CD4-positive, alpha-beta T cell treated with Interleukin-4 for 1 hour (primary cell): ENCODE measurements at regions not wholly inside any gene's neighbourhood (a gene's known extent, or its start where the extent isn't known, plus 50 kb on each side); places are given as distances from the start of the nearest gene placed in this dataset.
A peak's percentile ranks its signal among the peaks of the same experiment; 100 is the strongest.

Experiments
- DNase-seq, 2 donors: peaks; one replicate each; pipeline ENCODE4 v3.0.0-alpha.2; 2020 to 2022

DNA sequence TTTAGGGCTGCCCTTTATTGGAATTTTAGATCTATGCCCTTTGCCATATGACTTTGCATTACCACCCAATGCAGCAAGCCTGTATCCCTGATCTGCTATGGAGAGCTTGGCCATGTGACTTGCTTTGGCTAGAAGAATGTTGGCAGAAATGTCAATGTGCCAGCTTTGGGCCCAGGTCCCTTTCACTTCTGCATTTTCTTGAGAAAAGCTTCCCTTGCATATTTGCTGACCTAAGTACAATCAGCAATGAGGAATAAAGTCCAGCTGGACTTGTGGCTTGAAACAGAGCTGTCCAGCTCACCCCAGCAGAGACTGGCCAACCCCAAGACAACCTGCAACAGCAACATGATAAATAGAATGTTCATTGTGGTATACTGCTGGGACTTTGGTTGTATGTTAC is 135.9 kb downstream of the PAH start:
- no peak for DNase-seq

DNA sequence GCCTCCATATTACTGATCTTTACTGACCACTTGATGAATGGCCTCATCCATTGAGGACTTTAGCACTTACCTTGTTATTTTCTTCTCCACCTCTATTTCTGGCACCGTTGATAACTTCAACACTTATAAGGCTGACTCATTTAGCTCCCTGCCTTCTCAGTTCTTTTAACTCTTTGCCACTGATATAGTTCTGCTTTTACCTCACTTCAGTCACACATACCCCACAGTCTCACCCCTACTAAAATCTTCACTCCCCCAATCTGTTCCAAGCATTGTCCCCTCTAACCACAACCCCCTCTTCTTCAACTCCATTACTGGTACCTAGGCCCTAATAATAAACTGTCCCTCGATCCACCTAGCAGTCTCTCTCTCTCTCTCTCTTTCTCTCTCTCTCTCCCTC is 141.0 kb downstream of the PAH start:
- DNase-seq, result no peak

DNA sequence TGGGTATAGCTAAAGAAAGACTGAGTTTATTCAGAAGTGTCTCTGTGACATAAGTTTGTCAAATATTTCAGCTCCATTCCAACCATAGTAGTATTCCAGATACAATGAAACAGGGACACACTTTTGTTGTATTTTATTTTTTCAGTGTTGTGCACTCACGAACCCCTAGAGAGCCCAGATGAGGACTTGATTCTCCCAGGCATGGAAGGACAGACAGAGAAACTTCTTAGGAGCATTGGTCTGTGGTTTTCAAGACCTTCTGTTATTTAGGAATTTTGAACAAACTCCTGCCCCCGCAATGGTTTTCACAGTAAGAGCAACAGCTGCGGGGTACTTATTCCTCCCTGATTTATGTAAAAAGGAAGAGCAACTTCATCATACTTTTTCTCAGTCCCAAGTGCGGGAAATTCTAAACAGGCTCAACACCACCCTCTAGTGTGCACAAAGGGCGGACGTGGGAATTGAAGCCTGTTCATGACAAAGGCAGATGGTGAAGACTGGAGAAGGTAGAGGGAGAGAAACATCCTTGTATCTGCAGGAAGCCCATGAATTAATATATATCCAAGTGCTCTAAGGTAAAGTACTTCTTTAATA is 147.6 kb downstream of the PAH start:
- peak; percentile 11 to 20 for DNase-seq

DNA sequence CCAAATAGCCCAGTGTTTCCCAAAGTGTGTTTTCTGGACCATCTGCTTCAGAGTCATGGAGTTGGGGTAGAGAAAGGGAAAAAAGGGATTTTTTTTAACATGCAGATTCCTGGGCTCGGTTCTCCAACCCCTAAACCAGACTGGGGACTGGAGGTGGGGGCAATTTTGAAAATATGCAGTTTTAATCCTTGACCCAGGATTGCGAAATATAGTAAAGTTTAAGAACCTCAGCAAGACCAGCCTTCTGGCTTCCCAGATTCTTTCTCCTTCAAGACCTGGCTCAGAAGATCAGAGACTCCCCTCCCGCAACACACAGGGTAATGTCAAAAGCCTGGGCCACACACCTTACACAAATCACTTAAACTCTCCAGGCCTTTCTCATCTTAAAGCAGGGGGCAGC is 150.1 kb downstream of the PAH start:
- no peak for DNase-seq

DNA sequence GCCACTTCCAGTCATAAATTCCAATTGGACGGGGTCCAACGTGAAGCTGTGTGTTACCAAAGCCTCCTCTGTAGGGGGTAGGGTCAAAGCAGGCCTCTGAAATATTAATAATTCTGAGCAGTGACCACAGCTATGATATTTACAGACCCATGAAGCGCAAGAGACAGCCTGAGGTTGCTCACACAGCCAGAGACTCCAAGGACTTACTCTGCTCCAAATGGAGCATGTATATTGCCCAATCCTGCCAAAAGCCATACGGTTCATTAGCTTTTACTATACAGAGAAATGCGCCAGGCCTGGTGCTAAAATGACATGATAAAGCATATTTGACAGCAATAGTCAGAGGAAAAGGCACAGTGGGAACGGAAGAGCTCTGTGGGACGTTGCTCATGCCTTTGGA is 151.3 kb downstream of the PAH start:
- DNase-seq, result no peak

DNA sequence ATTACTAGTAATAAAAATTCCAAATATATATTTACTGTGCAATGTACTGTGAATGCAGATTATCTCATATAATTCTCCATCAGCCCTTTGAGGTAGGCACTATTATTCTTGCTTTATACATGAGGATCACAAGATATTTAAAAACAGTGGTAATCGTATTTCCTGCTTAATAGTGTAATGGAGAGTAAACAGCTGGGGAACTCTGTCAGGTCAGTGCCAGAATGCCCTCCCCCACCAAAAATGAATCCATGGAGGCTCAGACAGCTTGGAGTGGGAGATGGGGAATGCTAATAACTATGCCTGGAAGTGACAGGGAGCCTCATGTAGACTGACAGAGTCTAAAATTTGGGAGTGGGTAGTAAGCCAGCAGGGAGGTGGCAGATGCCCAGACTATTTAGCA is 153.6 kb downstream of the PAH start:
- no peak for DNase-seq

GRCh38 chr12:102763061-102763460 is 154.0 kb downstream of the PAH start:
- DNase-seq, result no peak

DNA sequence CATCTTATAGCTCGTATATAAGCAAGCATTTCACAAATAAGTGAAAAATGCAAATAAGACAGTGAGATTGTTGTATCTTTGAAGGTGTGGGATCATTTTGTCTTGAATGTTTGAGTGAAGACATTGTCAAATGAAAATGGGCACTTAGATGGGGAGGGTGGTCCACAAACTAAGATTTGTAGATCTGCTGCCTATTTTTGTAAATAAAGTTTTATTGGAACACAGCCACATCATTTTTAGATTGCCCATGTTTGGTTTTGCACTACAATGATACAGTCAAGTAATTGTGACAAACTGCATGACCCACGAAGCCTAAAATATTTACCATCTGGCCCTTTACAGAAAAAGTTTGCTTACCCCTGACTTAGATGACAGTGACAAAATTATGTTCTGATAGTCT is 156.7 kb downstream of the PAH start:
- DNase-seq, result no peak

GRCh38 chr12:102759466-102759865 is 157.6 kb downstream of the PAH start:
- DNase-seq, result no peak

DNA sequence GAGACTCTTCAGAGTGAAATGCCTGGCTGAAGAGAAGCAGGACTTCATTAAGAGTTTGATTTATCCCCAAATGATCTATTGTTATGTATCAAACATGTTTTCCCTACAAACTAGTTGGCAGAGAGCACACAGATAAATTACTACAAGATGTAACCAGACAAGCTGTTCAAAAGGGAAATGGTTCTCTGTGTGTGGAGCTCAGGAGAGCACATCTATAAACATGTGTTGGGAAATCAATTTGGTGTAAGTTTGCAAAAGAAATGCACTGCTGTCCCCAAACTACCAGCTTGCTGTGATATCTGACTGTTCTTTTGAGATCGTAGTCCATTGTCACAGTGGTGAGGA is 159.2 kb downstream of the PAH start:
- no peak for DNase-seq

GRCh38 chr12:102757154-102757881 is 159.7 kb downstream of the PAH start:
- DNase-seq, result no peak

GRCh38 chr12:102756530-102756929 is 160.5 kb downstream of the PAH start:
- DNase-seq, result no peak

- no peak for DNase-seq
These were observed 161.8 kb downstream of the PAH start for GRCh38 chr12:102755266-102755665.

DNA sequence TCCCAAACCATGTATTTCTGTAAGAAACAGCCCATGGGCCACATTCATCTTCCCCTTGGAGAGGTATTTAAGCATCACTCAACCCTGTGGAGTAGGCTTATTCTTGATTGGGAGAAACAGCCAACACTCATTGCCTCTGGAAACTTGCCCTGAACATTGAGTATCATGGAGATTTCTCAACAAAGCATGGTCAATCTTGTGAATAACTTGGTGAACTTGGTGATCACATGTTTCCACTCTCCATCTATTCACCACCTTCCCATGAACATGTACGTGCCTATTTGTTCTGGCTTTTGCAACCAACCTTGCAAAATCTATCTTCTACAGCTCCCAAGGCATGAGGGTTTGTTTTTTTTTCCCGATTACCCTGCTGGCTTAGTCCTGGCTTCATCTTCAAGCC is 163.2 kb downstream of the PAH start:
- DNase-seq, result no peak

GRCh38 chr12:102748704-102749103 is 168.3 kb downstream of the PAH start:
- no peak for DNase-seq

GRCh38 chr12:102746963-102747362 is 170.1 kb downstream of the PAH start:
- DNase-seq, result no peak

DNA sequence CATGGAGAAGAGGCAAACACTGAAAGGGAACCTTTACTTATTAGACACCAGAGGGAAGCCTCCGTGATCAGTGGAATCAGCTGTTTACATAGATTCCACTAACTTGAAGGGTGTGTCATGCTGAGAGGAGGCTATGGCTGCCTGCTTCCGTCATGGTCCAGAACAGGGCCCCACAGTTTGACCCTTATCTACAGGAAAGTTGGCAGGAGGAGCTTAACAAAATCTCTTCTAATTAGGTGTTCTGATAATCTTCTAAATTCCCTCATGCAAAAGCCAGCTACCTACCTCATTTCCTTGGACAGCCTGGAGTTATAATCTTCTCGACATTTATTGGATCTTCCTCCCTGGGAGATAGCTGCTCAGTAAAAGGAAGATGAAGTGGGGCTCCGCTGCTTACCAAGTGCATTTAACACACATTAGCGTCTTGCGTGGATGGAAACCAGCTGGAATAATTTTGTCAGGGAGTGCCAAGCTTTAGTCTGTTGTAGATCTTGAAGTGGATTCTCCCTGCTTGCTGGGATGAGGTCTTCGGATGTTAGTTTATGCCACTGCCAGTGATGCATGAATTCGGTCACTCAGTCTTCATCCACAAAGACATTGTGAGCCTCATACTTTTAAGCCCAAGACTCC is 171.0 kb downstream of the PAH start:
- DNase-seq, result no peak

DNA sequence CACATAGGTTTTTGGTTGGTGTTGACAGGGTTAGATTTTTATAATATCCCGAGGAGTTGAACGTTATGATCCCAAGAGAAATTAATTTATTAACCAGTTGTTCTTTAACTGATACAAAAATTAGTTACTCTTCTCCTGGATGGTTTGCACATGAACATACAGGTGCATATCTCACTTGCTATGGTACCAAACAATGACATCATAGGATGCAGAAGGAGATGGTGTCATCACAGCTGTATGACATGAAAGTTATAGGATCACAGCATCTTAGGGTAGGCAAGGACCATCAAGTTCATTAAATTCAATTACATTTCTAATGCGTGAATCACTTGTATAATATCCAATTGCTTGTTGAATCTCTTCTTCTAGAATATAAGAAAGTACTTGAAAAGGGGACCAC is 175.8 kb downstream of the PAH start:
- DNase-seq, result no peak

GRCh38 chr12:102740141-102740955 is 176.7 kb downstream of the PAH start:
- no peak for DNase-seq

DNA sequence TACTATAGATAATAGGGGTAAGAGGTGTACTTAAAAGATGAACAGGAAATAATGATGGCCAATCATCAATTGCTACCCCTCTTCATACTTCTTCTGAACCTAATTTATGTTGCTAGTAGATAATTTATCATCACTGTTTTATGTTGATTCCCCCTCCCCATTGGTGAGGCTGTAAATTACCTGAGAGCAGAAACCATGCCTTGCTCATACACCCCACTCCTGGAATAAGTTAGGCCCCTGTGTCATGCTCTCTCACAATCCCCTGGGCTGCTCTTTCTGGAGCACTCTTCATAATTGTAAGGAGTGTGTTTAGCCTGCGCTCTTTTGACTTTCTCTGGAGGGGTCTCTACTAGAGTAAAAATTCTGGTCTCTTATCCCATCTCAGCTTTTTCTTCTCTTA is 180.7 kb downstream of the PAH start:
- no peak for DNase-seq

DNA sequence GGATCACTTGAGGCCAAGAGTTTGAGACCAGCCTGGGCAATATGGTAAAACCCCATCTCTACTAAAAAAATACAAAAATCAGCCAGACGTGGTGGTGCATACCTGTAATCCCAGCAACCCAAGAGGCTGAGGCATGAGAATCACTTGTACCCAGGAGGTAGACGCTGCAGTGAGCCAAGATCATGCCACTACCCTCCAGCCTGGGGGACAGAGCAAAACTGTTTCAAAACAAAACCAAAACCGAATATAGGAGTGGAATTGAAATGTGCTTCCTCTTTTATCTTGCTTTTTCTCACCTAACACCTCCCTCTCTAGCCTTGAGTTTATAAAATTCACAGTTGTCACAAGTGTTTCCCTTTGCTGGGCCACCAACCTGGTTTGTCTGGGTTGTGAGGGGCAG is 181.9 kb downstream of the PAH start:
- peak in 1 of 2 donors; percentile 4 for DNase-seq

GRCh38 chr12:102730996-102731395 is 186.0 kb downstream of the PAH start:
- no peak for DNase-seq

DNA sequence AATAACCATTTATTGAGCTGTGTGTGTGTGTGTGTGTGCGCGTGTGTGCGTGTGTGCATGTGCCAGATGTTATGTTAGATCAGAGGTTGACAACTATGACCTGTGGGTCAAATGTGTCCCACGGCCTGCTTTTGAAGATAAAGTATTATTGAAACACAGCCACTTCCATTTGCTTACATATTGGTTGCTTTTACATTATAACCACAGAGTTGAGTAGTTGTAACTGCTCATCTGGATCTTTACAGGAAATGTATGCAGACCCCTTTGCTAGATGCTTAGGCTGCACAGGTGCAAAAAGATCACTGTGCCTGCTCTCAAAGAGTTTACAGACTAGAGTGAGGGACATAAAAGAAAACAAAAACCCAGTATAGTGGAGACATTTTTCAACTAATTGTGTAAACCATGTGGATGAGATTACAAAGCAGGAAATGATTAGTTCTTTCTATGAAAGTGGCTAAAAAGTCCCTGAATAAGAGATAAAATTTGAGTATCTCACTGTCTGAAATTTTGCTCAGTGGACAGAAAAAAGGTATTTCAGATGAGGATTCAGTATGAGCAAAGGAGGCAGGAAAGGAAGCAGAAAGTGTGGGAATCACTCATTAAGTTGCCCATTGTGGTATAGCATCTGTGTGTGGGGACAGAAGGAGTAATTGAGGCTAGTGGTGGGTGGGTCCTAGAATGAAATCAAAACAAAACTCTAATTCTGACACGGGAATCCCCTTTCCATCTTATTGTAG is 188.4 kb downstream of the PAH start:
- DNase-seq, result no peak
